ENCODE measurements at regions not wholly inside any gene's neighbourhood (a gene's known extent, or its start where the extent isn't known, plus 50 kb on each side); places are given as distances from the start of the nearest gene placed in this dataset.

DNA sequence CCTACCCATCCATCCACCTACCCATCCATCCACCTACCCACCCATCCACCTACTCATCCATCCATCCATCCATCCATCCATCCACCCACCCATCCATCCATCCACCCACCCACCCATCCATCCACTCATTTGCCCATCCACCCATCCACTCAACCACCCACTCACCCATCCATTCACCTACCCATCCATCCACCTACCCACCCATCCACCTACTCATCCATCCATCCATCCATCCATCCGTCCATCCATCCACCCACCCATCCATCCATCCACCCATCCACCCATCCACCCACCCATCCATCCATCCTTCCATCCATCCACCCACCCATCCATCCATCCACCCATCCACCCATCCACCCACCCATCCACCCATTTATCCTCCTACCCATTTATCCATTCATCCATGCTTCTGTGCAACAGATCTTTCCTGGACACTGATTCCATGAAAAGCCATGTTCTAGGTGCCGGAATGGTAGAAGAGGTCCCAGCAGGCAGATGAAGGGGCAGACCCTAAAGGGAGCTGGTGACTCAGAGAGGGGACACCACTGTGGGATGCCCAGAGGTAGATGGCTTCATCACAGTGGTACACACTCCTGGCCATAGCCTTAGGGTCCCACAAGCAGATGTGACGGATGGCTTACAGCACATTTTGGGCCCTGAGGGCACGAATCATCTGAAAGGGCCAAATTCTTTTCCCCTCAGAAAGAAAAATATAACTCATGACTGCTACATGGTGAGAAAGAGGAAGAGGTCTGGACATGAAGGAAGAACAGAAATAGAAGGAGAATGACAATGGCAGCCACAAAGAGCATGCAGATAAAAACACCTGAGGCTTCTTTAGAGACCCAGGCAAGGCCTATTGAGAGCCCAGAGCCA is 76.0 kb downstream of the KCTD15 start:
- TF ChIP-seq, protein P1, sequence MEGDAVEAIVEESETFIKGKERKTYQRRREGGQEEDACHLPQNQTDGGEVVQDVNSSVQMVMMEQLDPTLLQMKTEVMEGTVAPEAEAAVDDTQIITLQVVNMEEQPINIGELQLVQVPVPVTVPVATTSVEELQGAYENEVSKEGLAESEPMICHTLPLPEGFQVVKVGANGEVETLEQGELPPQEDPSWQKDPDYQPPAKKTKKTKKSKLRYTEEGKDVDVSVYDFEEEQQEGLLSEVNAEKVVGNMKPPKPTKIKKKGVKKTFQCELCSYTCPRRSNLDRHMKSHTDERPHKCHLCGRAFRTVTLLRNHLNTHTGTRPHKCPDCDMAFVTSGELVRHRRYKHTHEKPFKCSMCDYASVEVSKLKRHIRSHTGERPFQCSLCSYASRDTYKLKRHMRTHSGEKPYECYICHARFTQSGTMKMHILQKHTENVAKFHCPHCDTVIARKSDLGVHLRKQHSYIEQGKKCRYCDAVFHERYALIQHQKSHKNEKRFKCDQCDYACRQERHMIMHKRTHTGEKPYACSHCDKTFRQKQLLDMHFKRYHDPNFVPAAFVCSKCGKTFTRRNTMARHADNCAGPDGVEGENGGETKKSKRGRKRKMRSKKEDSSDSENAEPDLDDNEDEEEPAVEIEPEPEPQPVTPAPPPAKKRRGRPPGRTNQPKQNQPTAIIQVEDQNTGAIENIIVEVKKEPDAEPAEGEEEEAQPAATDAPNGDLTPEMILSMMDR (IDR thresholded peaks at IDR 0.05; ENCODE audit: insufficient read depth, low read depth, low read length) = no peak
- TF ChIP-seq EZH2 (IDR thresholded peaks at IDR 0.05; ENCODE audit: insufficient read depth, low read length) = no peak

All from astrocyte (in vitro differentiated cells and primary cell).